ENCODE measurements at regions not wholly inside any gene's neighbourhood (a gene's known extent, or its start where the extent isn't known, plus 50 kb on each side); places are given as distances from the start of the nearest gene placed in this dataset.
A peak's percentile ranks its signal among the peaks of the same experiment; 100 is the strongest.

GRCh38 chr1:163535807-163536206, 214.1 kb downstream of the NUF2 start:
- no peak for TF ChIP-seq CTCF (IDR thresholded peaks at IDR 0.05)
- DNase-seq (peak in 2 of 4 donors; percentile 17 to 18), ATAC-seq (peak; percentile 60)
- H3K27ac ChIP-seq = no peak overlapping the region
- H3K36me3 ChIP-seq = no peaks in the 10 kb centered on the region
- no peaks in the 10 kb centered on the region for H3K4me1 ChIP-seq
- no peak overlapping the region for H3K4me3 ChIP-seq
- intact Hi-C loops (cut with DNase I) = no loop called here
- no peaks in the 10 kb centered on the region for H3K27me3 ChIP-seq
- no peaks in the 10 kb centered on the region for H3K9me3 ChIP-seq

- ATAC-seq (no peak), DNase-seq (no peak)
Observed at GRCh38 chr1:163537809-163538208, 216.1 kb downstream of the NUF2 start.

DNA sequence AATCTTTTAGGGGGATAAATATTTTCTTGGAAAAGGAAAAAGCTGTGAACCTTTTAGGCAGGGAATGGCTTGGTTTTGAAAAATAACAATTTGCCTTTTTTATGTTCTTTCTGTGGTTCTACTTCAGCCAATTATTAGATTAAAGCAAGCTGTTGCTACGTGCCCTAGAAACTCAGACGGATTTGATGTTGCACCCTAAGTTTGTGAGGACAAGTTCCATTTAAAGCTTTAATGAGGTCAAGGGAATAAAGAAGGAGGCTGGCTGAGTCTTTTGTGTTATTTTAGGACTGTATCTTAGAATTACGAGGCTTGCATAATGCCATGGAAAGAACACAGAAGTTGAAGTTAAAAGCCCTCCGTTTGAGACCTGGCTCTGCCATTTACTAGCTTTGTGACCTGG, 216.9 kb downstream of the NUF2 start:
- ATAC-seq (no peak), DNase-seq (peak in 1 of 4 donors; percentile 6)
- intact Hi-C loops (cut with DNase I) = no loop called here
- H3K27me3 ChIP-seq = no peaks in the 10 kb centered on the region
- H3K4me3 ChIP-seq = no peak overlapping the region
- H3K27ac ChIP-seq = no peak overlapping the region
- TF ChIP-seq CTCF (IDR thresholded peaks at IDR 0.05) = no peak
- H3K4me1 ChIP-seq = no peaks in the 10 kb centered on the region
- H3K9me3 ChIP-seq = no peaks in the 10 kb centered on the region
- H3K36me3 ChIP-seq = no peaks in the 10 kb centered on the region

More at GRCh38 chr1:163537809-163538208, 216.1 kb downstream of the NUF2 start:
- intact Hi-C loops (cut with DNase I) = no loop called here
- H3K4me3 ChIP-seq = no peak overlapping the region
- H3K9me3 ChIP-seq = no peaks in the 10 kb centered on the region
- H3K27ac ChIP-seq = no peak overlapping the region
- H3K27me3 ChIP-seq = no peaks in the 10 kb centered on the region
- TF ChIP-seq CTCF (IDR thresholded peaks at IDR 0.05) = no peak
- H3K4me1 ChIP-seq = no peaks in the 10 kb centered on the region
- H3K36me3 ChIP-seq = no peaks in the 10 kb centered on the region

DNA sequence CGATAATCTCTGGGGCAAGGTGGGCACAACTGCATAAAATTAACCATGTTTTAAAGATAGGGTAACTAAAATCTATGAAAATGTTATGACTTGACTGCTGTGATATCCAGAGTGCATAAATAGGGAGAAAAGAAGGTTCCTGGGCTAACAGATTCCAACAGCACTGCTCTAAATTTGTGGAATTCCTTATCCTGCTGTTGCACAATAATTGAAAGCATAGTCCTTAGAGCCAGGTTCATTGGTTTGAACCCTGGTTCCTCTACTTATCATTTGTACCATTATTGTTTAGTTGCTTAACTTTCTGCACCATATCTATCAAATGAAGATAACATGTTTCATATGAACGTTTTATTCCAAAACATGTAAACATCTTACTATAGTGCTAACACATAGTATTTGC, 219.0 kb downstream of the NUF2 start:
- no peaks in the 10 kb centered on the region for H3K27me3 ChIP-seq
- no peak overlapping the region for H3K27ac ChIP-seq
- no peak overlapping the region for H3K4me3 ChIP-seq
- DNase-seq (no peak), ATAC-seq (no peak)
- no peak for TF ChIP-seq CTCF (IDR thresholded peaks at IDR 0.05)
- H3K36me3 ChIP-seq = no peaks in the 10 kb centered on the region
- H3K4me1 ChIP-seq = no peaks in the 10 kb centered on the region
- intact Hi-C loops (cut with DNase I) = no loop called here
- no peaks in the 10 kb centered on the region for H3K9me3 ChIP-seq

DNA sequence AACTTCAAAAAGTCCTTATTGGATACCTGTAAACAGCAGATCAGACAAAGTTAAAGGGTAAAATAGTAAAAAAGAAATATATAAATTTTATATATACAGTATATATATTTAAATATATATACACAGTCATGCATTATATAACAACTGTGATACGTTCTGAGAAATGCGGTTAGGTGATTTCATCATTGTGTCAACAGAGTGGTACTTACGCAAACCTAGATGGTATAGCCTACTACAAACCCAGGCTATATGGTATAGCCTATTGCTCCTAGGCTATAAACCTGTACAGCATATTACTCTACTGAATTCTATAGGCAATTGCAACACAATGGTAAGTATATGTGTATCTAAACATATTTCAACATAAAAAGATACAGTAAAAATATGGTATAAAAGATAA, 222.7 kb downstream of the NUF2 start:
- H3K9me3 ChIP-seq = no peaks in the 10 kb centered on the region
- TF ChIP-seq CTCF (IDR thresholded peaks at IDR 0.05) = no peak
- no peaks in the 10 kb centered on the region for H3K36me3 ChIP-seq
- ATAC-seq (no peak), DNase-seq (no peak)
- H3K27me3 ChIP-seq = no peaks in the 10 kb centered on the region
- no peak overlapping the region for H3K27ac ChIP-seq
- H3K4me3 ChIP-seq = no peak overlapping the region
- H3K4me1 ChIP-seq = no peaks in the 10 kb centered on the region
- intact Hi-C loops (cut with DNase I) = no loop called here

Data from left lung (tissue), 4 donors.